GM23248 (cell line): ENCODE measurements at regions not wholly inside any gene's neighbourhood (a gene's known extent, or its start where the extent isn't known, plus 50 kb on each side); places are given as distances from the start of the nearest gene placed in this dataset.

Experiments
- EZH2 ChIP-seq: fragments of 200-600 bp; sonication (generic); IDR thresholded peaks from 2 replicates; pipeline ENCODE4 v1.6.1; 2018; ENCODE audit warnings: antibody characterized with exemption, mild to moderate bottlenecking; ENCODE audit not compliant: insufficient read depth, poor library complexity, severe bottlenecking
- EZH2phosphoT487 ChIP-seq: fragments of 200-600 bp; sonication (generic); IDR thresholded peaks from 2 replicates; pipeline ENCODE4 v1.6.1; 2018; ENCODE audit warnings: antibody characterized with exemption, moderate library complexity, mild to moderate bottlenecking, low read depth; ENCODE audit not compliant: insufficient read depth

GRCh38 chr9:22201256-22201655 is 192.2 kb upstream of the CDKN2B start:
- TF ChIP-seq EZH2 (no peak), EZH2phosphoT487 (no peak)
